GM23248 (cell line): ENCODE measurements at regions not wholly inside any gene's neighbourhood (a gene's known extent, or its start where the extent isn't known, plus 50 kb on each side); places are given as distances from the start of the nearest gene placed in this dataset.

Experiments
- DNase-seq: peaks from one replicate; pipeline ENCODE4 v3.0.0-alpha.2; 2015
- H2AFZ ChIP-seq: fragments of 200-600 bp; sonication (generic); 2 replicates; pipeline ENCODE4 v1.6.1; 2016; ENCODE audit warnings: antibody characterized with exemption
- H3F3A ChIP-seq: fragments of 200-600 bp; sonication (generic); 2 replicates; pipeline ENCODE4 v1.6.1; 2016; ENCODE audit warnings: mild to moderate bottlenecking, antibody characterized with exemption, mixed run types; ENCODE audit not compliant: insufficient read depth
- H3K27ac ChIP-seq: fragments of 200-600 bp; sonication (generic); 2 replicates; pipeline ENCODE4 v1.5.1; 2016; ENCODE audit warnings: mild to moderate bottlenecking
- H3K27me3 ChIP-seq: fragments of 200-600 bp; sonication (generic); replicated peaks from 2 replicates; pipeline ENCODE4 v1.6.1; 2016; ENCODE audit warnings: mild to moderate bottlenecking; ENCODE audit not compliant: insufficient read depth
- H3K36me3 ChIP-seq: fragments of 200-600 bp; sonication (generic); 2 replicates; pipeline ENCODE4 v1.6.1; 2016; ENCODE audit warnings: low read depth, mild to moderate bottlenecking
- H3K4me1 ChIP-seq: fragments of 200-600 bp; sonication (generic); 2 replicates; pipeline ENCODE4 v1.6.1; 2016; ENCODE audit warnings: mild to moderate bottlenecking; ENCODE audit not compliant: insufficient read depth
- H3K4me2 ChIP-seq: fragments of 200-600 bp; sonication (generic); one replicate; pipeline ENCODE4 v1.6.1; 2016; ENCODE audit warnings: mild to moderate bottlenecking; ENCODE audit not compliant: unreplicated experiment
- H3K4me3 ChIP-seq: fragments of 200-600 bp; sonication (generic); 2 replicates; pipeline ENCODE4 v1.5.1; 2016; ENCODE audit warnings: mild to moderate bottlenecking
- H3K79me2 ChIP-seq: fragments of 200-600 bp; sonication (generic); 2 replicates; pipeline ENCODE4 v1.6.1; 2016; ENCODE audit warnings: mild to moderate bottlenecking; ENCODE audit not compliant: insufficient read depth
- H3K9ac ChIP-seq: fragments of 200-600 bp; sonication (generic); 2 replicates; pipeline ENCODE4 v1.6.1; 2016; ENCODE audit warnings: mild to moderate bottlenecking
- H3K9me2 ChIP-seq: fragments of 200-600 bp; sonication (generic); 2 replicates; pipeline ENCODE4 v1.6.1; 2016; ENCODE audit warnings: mixed run types, mild to moderate bottlenecking, moderate library complexity; ENCODE audit not compliant: insufficient read depth
- H3K9me3 ChIP-seq: fragments of 200-600 bp; sonication (generic); one replicate; pipeline ENCODE4 v1.6.1; 2017; ENCODE audit warnings: low read depth
- H4K20me1 ChIP-seq: fragments of 200-600 bp; sonication (generic); 2 replicates; pipeline ENCODE4 v1.6.0; 2016; ENCODE audit not compliant: insufficient read depth
- EZH2 ChIP-seq: fragments of 200-600 bp; sonication (generic); IDR thresholded peaks from 2 replicates; pipeline ENCODE4 v1.6.1; 2018; ENCODE audit warnings: antibody characterized with exemption, mild to moderate bottlenecking; ENCODE audit not compliant: insufficient read depth, poor library complexity, severe bottlenecking
- EZH2phosphoT487 ChIP-seq: fragments of 200-600 bp; sonication (generic); IDR thresholded peaks from 2 replicates; pipeline ENCODE4 v1.6.1; 2018; ENCODE audit warnings: antibody characterized with exemption, moderate library complexity, mild to moderate bottlenecking, low read depth; ENCODE audit not compliant: insufficient read depth
- WGBS, 2 experiments: methylation state at CpG; one replicate each; pipeline ENCODE4 v1.1.6; 2015 to 2017; ENCODE audit warnings: low lambda C conversion rate in 2 of 2, low coverage in 1 of 2; ENCODE audit errors: missing lambda C conversion rate in 2 of 2; 5-methylcytosine and 5-hydroxymethylcytosine counted together
- in situ Hi-C: fragments of 300-500 bp; cut with MboI; formaldehyde crosslinking; loops from 2 replicates; pipeline ENCODE4 v1.15.0; 2020

DNA sequence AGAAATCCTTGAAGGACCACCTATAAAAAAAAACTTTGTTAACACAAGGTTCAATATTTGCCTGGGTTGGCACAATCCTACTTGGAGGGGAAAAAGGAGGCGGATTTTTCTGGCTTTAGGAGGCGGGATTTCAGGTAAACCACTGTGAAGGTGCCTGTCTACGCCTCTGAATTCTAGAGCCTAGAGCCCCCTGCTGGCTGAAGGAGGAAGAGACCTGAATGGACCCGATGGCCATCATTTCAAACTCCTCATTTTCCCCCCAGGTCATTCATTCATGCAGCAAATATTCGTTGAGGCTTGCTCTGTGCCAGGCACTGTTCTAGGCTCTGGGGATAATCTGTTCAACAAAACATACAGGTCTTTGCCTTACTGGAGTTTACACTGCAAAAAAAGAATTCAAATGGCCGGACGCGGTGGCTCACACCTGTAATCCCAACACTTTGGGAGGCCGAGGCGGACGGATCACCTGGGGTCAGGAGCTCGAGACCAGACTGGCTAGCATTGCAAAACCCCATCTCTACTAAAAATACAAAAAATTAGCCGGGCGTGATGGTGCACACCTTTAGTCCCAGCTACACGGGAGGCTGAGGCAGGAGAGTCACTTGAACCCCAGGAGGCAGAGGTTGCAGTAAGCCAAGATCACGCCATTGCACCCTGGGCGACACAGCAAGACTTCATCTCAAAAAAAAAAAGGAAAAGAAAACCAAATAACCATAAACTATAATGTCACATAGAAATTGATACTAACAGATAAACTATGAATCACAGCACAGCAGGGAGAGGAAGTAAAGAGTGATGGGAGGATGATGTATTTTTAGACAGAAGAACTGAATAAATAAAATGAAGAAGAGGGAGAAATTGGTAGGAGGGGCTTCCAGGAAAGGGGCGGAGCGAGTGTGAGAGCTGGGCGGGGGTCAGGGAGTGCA, 90.1 kb upstream of the NFE2L3 start:
- 40 to 44% methylated on average over 20 of the region's 20 CpGs for WGBS, 2 experiments
- Histone ChIP-seq H2AFZ (no peak overlapping the region), H3K9me2 (no peaks in the 10 kb centered on the region), H3K27me3 (peaks cover 19% of the 10 kb centered on the region), H3K27ac (no peak overlapping the region), H3K4me3 (no peak overlapping the region), H3K79me2 (no peaks in the 10 kb centered on the region), H3K9me3 (no peaks in the 10 kb centered on the region), H3K4me1 (no peaks in the 10 kb centered on the region), H3K4me2 (no peak overlapping the region), H3F3A (no peaks in the 10 kb centered on the region), H3K9ac (no peak overlapping the region), H4K20me1 (no peaks in the 10 kb centered on the region), H3K36me3 (no peaks in the 10 kb centered on the region)
- in situ Hi-C loops = no loop called here
- DNase-seq = peak; percentile 62
- TF ChIP-seq EZH2phosphoT487 = no peak
- no peak for TF ChIP-seq EZH2

DNA sequence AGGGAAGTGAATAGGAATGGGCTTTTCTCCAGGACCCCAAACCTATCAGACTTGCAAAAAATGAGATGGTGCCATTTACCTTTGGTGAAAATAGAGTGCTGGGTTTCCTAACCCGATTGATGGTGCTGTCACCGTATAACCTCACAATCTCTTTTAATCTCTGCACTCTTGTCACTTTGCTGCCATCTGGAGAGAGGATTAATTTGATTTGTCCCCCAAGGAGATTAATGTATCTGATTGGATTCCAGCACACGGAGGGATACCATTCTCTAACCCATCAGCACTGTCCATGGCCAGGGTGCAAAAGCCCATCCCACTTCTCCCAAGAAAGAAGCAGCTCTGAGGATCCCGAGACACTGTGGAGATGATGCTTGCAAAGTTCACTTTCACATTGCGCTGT, 86.3 kb upstream of the NFE2L3 start:
- Histone ChIP-seq H3K9me2 (no peaks in the 10 kb centered on the region), H3K4me3 (no peak overlapping the region), H3K9me3 (no peaks in the 10 kb centered on the region), H4K20me1 (no peaks in the 10 kb centered on the region), H3K4me1 (no peaks in the 10 kb centered on the region), H3K27ac (no peak overlapping the region), H3F3A (no peaks in the 10 kb centered on the region), H3K79me2 (no peaks in the 10 kb centered on the region), H3K36me3 (no peaks in the 10 kb centered on the region), H3K27me3 (peaks cover 19% of the 10 kb centered on the region), H2AFZ (no peak overlapping the region), H3K4me2 (no peak overlapping the region), H3K9ac (no peak overlapping the region)
- TF ChIP-seq EZH2phosphoT487 = no peak
- no peak for TF ChIP-seq EZH2
- WGBS, 2 experiments = 57 to 58% methylated on average over 5 of the region's 5 CpGs
- in situ Hi-C loops = no loop called here
- DNase-seq = no peak

DNA sequence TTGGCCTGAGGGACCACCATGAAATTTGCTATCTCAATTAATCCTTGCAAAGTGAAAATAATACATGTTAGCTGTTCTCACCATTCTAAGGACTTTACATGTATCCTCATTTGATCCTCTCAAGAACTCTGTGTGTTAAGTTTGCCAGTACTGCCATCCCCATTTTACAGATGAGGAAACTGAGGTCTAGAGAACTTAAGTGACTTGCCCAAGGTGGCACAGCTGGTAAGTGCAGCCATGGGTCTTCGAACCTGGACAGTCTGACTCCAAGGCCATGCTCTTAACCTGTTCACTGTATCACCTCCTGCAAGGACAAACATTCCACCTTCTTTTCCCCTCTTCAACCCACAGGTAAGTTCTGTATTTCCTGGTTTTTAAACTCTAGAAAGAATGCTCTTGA, 85.3 kb upstream of the NFE2L3 start:
- Histone ChIP-seq H3K79me2 (no peaks in the 10 kb centered on the region), H3K27ac (no peak overlapping the region), H3K4me2 (no peak overlapping the region), H3K27me3 (peaks cover 19% of the 10 kb centered on the region), H3K9me3 (no peaks in the 10 kb centered on the region), H3K36me3 (no peaks in the 10 kb centered on the region), H3F3A (no peaks in the 10 kb centered on the region), H2AFZ (no peak overlapping the region), H3K9ac (no peak overlapping the region), H4K20me1 (no peaks in the 10 kb centered on the region), H3K4me1 (no peaks in the 10 kb centered on the region), H3K9me2 (no peaks in the 10 kb centered on the region), H3K4me3 (no peak overlapping the region)
- 30 to 41% methylated on average over 1 of the region's 1 CpG for WGBS, 2 experiments
- DNase-seq = no peak
- in situ Hi-C loops = no loop called here
- no peak for TF ChIP-seq EZH2
- no peak for TF ChIP-seq EZH2phosphoT487

GRCh38 chr7:26070290-26070689, 81.7 kb upstream of the NFE2L3 start:
- Histone ChIP-seq H3K36me3 (no peaks in the 10 kb centered on the region), H3K4me1 (no peaks in the 10 kb centered on the region), H3F3A (no peaks in the 10 kb centered on the region), H3K9ac (no peak overlapping the region), H3K9me3 (no peaks in the 10 kb centered on the region), H3K27me3 (peaks cover 11% of the 10 kb centered on the region), H2AFZ (no peak overlapping the region), H3K79me2 (no peaks in the 10 kb centered on the region), H3K4me3 (no peak overlapping the region), H4K20me1 (no peaks in the 10 kb centered on the region), H3K9me2 (no peaks in the 10 kb centered on the region), H3K27ac (no peak overlapping the region), H3K4me2 (no peak overlapping the region)
- 55 to 60% methylated on average over 2 of the region's 2 CpGs for WGBS, 2 experiments
- TF ChIP-seq EZH2 (no peak), EZH2phosphoT487 (no peak)
- in situ Hi-C loops = loop anchor here (10.0 kb wide), 1 partner anchor 175 kb away; no protein-coding TSS in a partner anchor
- no peak for DNase-seq
